ENCODE measurements at regions not wholly inside any gene's neighbourhood (a gene's known extent, or its start where the extent isn't known, plus 50 kb on each side); places are given as distances from the start of the nearest gene placed in this dataset.
"Not testable (repeated sequence)": the region's sequence is repeated elsewhere in the genome, so short reads cannot be mapped to it uniquely, and the experiment has no call there.

DNA sequence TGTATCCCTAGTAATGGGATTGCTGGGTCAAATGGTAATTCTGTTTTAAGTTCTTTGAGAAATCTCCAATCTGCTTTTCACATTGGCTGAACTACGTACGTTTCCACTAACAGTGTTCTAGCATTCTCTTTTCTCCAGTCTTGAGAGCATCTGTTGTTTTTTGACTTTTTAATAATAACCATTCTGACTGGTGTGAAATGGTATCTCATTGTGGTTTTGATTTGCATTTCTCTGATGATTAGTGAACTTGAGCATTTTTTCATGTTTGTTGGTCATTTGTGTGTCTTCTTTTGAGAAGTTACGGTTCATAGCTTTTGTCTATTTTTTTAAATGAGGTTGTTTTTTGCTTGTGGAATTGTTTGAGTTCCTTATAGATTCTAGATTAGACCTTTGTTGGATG, 72.5 kb upstream of the BCL6 start:
- H3K4me3 ChIP-seq; H3K9me3 ChIP-seq (replicated peaks; ENCODE audit: control insufficient read depth, insufficient read depth, low read length); H3K9ac ChIP-seq (ENCODE audit: control insufficient read depth, insufficient read depth, low read length); H3K79me2 ChIP-seq (ENCODE audit: control insufficient read depth, insufficient read depth, low read length); H2AFZ ChIP-seq (ENCODE audit: control insufficient read depth, low read depth, low read length); FAIRE-seq; intact Hi-C loops (cut with micrococcal nuclease; ENCODE audit: unreplicated experiment); POLR2A ChIA-PET; H3K27me3 ChIP-seq (replicated peaks in 1 of 2; ENCODE audit: control insufficient read depth in 2 of 2, insufficient read depth in 2 of 2, low read length in 1 of 2); in situ Hi-C loops (cut with MboI); H3K27ac ChIP-seq (ENCODE audit: control insufficient read depth, insufficient read depth); H3K4me1 ChIP-seq (ENCODE audit: control insufficient read depth, insufficient read depth, low read length); BruUV-seq (replicated peaks); H3K36me3 ChIP-seq (ENCODE audit: control insufficient read depth in 2 of 2, insufficient read depth in 2 of 2, low read length in 1 of 2); H4K20me1 ChIP-seq (ENCODE audit: control insufficient read depth, insufficient read depth); DNase-seq (ENCODE audit: low read depth, low spot score); H3K4me2 ChIP-seq (ENCODE audit: control insufficient read depth, insufficient read depth): not testable (repeated sequence)
- ChIA-PET CTCF (interaction anchor here (0.7 to 2.0 kb wide), 5 partner anchors 10 to 77 kb away, joined by 3 to 6 read pairs (median 4); no protein-coding TSS in a partner anchor), RAD21 (ENCODE audit: unreplicated experiment) (interaction anchor here (1.3 to 1.4 kb wide), 2 partner anchors 9 to 10 kb away, joined by 3 to 5 read pairs; no protein-coding TSS in a partner anchor), SMC1A (ENCODE audit: uncharacterized antibody, unreplicated experiment) (interaction anchor here (0.7 to 3.3 kb wide), 6 partner anchors 10 to 78 kb away, joined by 3 to 11 read pairs (median 4); no protein-coding TSS in a partner anchor)
- TF ChIP-seq RUNX3 (IDR thresholded peaks at IDR 0.05; ENCODE audit: low read length) (peak; percentile 46; the same call in 1 of the 2 replicates), IKZF2 (IDR thresholded peaks at IDR 0.05) (peak; percentile 15 to 62; a peak in 2 of 4 replicates), MTA2 (IDR thresholded peaks at IDR 0.05; ENCODE audit: low read depth) (peak; percentile 77), ZNF384 (IDR thresholded peaks at IDR 0.05; ENCODE audit: borderline replicate concordance, low read depth, low read length) (peak; percentile 31; the same call in 1 of the 2 replicates)
- WGBS (ENCODE audit: insufficient coverage, insufficient replicate concordance, low lambda C conversion rate, missing lambda C conversion rate), result 42% methylated on average over 3 of the region's 3 CpGs
- peak; percentile 72 for ATAC-seq

DNA sequence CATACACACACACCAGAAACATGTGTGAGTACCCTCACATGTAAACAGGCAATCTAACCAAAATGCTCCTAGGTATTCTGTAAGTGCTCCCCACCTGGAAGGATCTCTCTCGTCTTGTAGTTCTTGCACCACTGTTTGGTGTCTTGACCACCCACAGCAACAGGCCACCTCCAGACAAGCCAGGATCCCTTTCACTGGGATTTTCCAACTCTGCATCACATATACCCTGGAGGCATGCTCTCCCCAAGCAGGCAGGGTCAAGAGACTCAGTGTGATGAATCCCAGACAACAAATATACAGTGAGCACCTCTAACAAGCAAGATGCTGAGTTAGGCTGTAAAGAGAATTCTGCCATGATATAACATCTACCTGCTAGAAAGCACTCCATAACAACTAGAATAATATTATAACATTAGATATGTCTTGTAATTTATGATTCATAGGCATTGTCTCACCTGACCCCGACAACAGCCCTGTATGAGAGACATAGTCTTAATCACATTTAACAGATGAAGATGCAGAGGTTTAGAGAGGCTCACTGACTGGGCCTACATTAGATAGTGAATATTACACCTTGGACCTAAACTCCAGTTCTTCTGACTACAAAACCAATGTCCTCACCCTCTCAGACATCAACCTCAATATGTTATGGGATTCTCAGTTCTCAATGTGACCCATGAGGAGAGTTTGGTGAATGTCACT, 76.5 kb upstream of the BCL6 start:
- POLR2A ChIA-PET, result no interaction called here
- no TSS peak for BruUV-seq (replicated peaks)
- Histone ChIP-seq H3K36me3 (ENCODE audit: control insufficient read depth in 2 of 2, insufficient read depth in 2 of 2, low read length in 1 of 2) (no peaks in the 10 kb centered on the region), H3K27ac (ENCODE audit: control insufficient read depth, insufficient read depth) (no peak overlapping the region), H3K4me1 (ENCODE audit: control insufficient read depth, insufficient read depth, low read length) (no peaks in the 10 kb centered on the region), H4K20me1 (ENCODE audit: control insufficient read depth, insufficient read depth) (no peaks in the 10 kb centered on the region), H3K9me3 (replicated peaks; ENCODE audit: control insufficient read depth, insufficient read depth, low read length) (no peaks in the 10 kb centered on the region), H3K4me3 (no peak overlapping the region), H3K79me2 (ENCODE audit: control insufficient read depth, insufficient read depth, low read length) (no peaks in the 10 kb centered on the region), H3K9ac (ENCODE audit: control insufficient read depth, insufficient read depth, low read length) (no peak overlapping the region), H3K27me3 (replicated peaks in 1 of 2; ENCODE audit: control insufficient read depth in 2 of 2, insufficient read depth in 2 of 2, low read length in 1 of 2) (peaks cover 0 to 5% of the 10 kb centered on the region in 2 experiments; a peak in 1 of 4 replicates), H2AFZ (ENCODE audit: control insufficient read depth, low read depth, low read length) (no peak overlapping the region), H3K4me2 (ENCODE audit: control insufficient read depth, insufficient read depth) (no peak overlapping the region)
- RAD21 ChIA-PET (ENCODE audit: unreplicated experiment), result no interaction called here
- WGBS (ENCODE audit: insufficient coverage, insufficient replicate concordance, low lambda C conversion rate, missing lambda C conversion rate), result 45% methylated on average over 2 of the region's 2 CpGs
- no peak for FAIRE-seq
- in situ Hi-C loops (cut with MboI), result no loop called here
- intact Hi-C loops (cut with micrococcal nuclease; ENCODE audit: unreplicated experiment), result no loop called here
- SMC1A ChIA-PET (ENCODE audit: uncharacterized antibody, unreplicated experiment), result interaction anchor here (1.7 to 2.0 kb wide), 2 partner anchors 16 to 21 kb away, joined by 3 to 5 read pairs; no protein-coding TSS in a partner anchor
- DNase-seq (ENCODE audit: low read depth, low spot score), result no peak
- ATAC-seq, result no peak
- CTCF ChIA-PET, result no interaction called here
- no peak for TF ChIP-seq MXI1 (IDR thresholded peaks at IDR 0.05; ENCODE audit: low read depth, low read length)
- TF ChIP-seq, protein P1, sequence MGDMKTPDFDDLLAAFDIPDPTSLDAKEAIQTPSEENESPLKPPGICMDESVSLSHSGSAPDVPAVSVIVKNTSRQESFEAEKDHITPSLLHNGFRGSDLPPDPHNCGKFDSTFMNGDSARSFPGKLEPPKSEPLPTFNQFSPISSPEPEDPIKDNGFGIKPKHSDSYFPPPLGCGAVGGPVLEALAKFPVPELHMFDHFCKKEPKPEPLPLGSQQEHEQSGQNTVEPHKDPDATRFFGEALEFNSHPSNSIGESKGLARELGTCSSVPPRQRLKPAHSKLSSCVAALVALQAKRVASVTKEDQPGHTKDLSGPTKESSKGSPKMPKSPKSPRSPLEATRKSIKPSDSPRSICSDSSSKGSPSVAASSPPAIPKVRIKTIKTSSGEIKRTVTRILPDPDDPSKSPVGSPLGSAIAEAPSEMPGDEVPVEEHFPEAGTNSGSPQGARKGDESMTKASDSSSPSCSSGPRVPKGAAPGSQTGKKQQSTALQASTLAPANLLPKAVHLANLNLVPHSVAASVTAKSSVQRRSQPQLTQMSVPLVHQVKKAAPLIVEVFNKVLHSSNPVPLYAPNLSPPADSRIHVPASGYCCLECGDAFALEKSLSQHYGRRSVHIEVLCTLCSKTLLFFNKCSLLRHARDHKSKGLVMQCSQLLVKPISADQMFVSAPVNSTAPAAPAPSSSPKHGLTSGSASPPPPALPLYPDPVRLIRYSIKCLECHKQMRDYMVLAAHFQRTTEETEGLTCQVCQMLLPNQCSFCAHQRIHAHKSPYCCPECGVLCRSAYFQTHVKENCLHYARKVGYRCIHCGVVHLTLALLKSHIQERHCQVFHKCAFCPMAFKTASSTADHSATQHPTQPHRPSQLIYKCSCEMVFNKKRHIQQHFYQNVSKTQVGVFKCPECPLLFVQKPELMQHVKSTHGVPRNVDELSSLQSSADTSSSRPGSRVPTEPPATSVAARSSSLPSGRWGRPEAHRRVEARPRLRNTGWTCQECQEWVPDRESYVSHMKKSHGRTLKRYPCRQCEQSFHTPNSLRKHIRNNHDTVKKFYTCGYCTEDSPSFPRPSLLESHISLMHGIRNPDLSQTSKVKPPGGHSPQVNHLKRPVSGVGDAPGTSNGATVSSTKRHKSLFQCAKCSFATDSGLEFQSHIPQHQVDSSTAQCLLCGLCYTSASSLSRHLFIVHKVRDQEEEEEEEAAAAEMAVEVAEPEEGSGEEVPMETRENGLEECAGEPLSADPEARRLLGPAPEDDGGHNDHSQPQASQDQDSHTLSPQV (IDR thresholded peaks at IDR 0.05), result no peak
- TF ChIP-seq, protein P2, sequence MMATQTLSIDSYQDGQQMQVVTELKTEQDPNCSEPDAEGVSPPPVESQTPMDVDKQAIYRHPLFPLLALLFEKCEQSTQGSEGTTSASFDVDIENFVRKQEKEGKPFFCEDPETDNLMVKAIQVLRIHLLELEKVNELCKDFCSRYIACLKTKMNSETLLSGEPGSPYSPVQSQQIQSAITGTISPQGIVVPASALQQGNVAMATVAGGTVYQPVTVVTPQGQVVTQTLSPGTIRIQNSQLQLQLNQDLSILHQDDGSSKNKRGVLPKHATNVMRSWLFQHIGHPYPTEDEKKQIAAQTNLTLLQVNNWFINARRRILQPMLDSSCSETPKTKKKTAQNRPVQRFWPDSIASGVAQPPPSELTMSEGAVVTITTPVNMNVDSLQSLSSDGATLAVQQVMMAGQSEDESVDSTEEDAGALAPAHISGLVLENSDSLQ (IDR thresholded peaks at IDR 0.05), result no peak
